ENCODE measurements at regions not wholly inside any gene's neighbourhood (a gene's known extent, or its start where the extent isn't known, plus 50 kb on each side); places are given as distances from the start of the nearest gene placed in this dataset.
A peak's percentile ranks its signal among the peaks of the same experiment; 100 is the strongest.

DNA sequence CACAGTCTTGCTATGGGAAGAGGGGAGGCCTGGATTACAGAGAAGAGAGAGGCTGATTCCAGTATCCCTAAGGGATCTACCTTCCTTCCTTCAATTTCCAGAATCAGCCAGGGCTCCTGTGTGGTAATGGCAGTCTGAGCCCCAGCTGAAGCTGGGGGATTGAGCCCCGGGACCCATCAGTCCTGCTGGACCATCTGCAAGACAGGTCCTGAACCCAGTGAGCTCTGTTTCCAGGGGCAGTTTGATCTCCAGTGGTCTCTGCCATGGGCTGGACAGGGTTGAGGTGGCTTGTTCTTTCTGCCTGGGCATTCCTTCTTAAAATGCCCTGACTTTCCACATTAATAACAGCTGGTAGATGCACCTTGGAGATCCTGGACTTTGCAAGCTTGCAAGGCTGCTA, 685.2 kb downstream of the TBL1XR1 start:
- Mint-ChIP-seq H3K27me3 (ENCODE audit: unreplicated experiment) (peaks cover 1% of the 10 kb centered on the region), H3K9me3 (ENCODE audit: unreplicated experiment) (peaks cover 10% of the 10 kb centered on the region), H3K4me3 (ENCODE audit: unreplicated experiment) (no peak overlapping the region), H3K27ac (ENCODE audit: unreplicated experiment) (no peak overlapping the region), H3K4me1 (ENCODE audit: low read depth, unreplicated experiment) (no peaks in the 10 kb centered on the region), H3K36me3 (ENCODE audit: unreplicated experiment) (peaks cover 20% of the 10 kb centered on the region)
- TF ChIP-seq, protein P1, sequence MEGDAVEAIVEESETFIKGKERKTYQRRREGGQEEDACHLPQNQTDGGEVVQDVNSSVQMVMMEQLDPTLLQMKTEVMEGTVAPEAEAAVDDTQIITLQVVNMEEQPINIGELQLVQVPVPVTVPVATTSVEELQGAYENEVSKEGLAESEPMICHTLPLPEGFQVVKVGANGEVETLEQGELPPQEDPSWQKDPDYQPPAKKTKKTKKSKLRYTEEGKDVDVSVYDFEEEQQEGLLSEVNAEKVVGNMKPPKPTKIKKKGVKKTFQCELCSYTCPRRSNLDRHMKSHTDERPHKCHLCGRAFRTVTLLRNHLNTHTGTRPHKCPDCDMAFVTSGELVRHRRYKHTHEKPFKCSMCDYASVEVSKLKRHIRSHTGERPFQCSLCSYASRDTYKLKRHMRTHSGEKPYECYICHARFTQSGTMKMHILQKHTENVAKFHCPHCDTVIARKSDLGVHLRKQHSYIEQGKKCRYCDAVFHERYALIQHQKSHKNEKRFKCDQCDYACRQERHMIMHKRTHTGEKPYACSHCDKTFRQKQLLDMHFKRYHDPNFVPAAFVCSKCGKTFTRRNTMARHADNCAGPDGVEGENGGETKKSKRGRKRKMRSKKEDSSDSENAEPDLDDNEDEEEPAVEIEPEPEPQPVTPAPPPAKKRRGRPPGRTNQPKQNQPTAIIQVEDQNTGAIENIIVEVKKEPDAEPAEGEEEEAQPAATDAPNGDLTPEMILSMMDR (IDR thresholded peaks at IDR 0.05; ENCODE audit: partially characterized antibody, unreplicated experiment) = no peak
- no peak for DNase-seq

DNA sequence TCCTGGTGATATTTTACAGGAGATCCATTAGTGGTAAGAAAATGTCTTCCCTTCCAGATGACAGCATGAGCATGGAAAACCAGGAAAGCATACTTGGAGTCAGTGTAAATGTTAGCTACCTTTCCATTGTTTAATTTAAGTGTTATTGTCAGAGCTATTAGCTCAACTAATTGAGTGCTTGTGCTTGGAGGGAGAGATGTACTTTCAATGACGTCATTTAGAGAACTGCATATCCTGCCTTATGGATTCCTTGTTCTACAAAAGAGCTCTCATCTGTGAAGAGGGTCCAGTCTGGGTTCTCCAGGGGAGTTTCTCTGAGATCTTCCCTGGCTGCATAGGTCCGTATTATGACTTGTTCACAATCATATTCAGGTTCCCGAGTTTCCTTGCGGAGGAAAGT, 687.2 kb downstream of the TBL1XR1 start:
- H3K4me3 Mint-ChIP-seq (ENCODE audit: unreplicated experiment) = no peak overlapping the region
- peaks cover 12% of the 10 kb centered on the region for H3K9me3 Mint-ChIP-seq (ENCODE audit: unreplicated experiment)
- no peak for DNase-seq
- TF ChIP-seq, protein P1 (IDR thresholded peaks at IDR 0.05; ENCODE audit: partially characterized antibody, unreplicated experiment) = no peak
- peaks cover 20% of the 10 kb centered on the region for H3K36me3 Mint-ChIP-seq (ENCODE audit: unreplicated experiment)
- H3K4me1 Mint-ChIP-seq (ENCODE audit: low read depth, unreplicated experiment) = peaks cover 4% of the 10 kb centered on the region
- H3K27ac Mint-ChIP-seq (ENCODE audit: unreplicated experiment) = no peak overlapping the region
- H3K27me3 Mint-ChIP-seq (ENCODE audit: unreplicated experiment) = peaks cover 2% of the 10 kb centered on the region

DNA sequence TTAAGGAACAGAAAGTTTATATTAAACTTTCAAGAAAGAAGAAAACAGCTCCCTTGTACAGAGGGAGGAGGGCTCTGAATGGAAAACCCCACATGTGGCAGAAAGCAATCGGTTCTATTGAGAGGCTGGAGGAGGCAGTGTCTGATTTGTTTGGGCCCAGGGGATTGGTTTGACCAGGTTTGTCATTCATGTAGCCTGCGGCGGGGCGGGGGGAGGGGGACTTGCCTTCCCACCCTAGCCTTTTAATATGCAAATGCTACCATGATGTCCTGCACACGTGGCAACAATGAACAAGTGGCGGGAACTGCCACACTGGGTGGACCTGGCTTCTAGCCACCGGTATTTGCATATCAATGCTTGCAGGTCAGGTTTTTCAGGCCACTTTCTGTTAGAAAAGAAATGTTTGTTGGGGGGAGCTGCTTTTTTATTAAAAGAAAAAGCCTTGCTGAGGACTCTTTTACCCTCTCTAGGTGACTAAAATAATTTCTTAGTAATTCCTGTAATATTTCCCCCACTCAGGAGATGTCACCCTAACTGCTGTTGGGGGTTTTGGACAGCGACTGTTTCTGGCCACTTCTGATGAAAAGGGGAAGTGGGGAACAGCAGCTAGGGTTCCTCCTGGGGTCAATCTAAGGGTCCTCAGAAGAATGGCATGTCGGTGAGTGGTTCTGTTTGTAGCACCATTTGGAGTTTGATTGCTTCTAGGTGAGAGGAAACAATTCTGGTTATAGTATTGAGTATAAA, 691.2 kb downstream of the TBL1XR1 start:
- Mint-ChIP-seq H3K9me3 (ENCODE audit: unreplicated experiment) (peaks cover 5% of the 10 kb centered on the region), H3K36me3 (ENCODE audit: unreplicated experiment) (no peaks in the 10 kb centered on the region), H3K27me3 (ENCODE audit: unreplicated experiment) (peaks cover 2% of the 10 kb centered on the region), H3K27ac (ENCODE audit: unreplicated experiment) (no peak overlapping the region), H3K4me3 (ENCODE audit: unreplicated experiment) (no peak overlapping the region), H3K4me1 (ENCODE audit: low read depth, unreplicated experiment) (peaks cover 5% of the 10 kb centered on the region)
- TF ChIP-seq, protein P1 (IDR thresholded peaks at IDR 0.05; ENCODE audit: partially characterized antibody, unreplicated experiment) = no peak
- peak; percentile 22 for DNase-seq

GRCh38 chr3:176491084-176491483, 706.2 kb downstream of the TBL1XR1 start:
- Mint-ChIP-seq H3K4me1 (ENCODE audit: low read depth, unreplicated experiment) (no peaks in the 10 kb centered on the region), H3K27me3 (ENCODE audit: unreplicated experiment) (peaks cover 1% of the 10 kb centered on the region), H3K27ac (ENCODE audit: unreplicated experiment) (no peak overlapping the region), H3K36me3 (ENCODE audit: unreplicated experiment) (no peaks in the 10 kb centered on the region), H3K9me3 (ENCODE audit: unreplicated experiment) (no peaks in the 10 kb centered on the region), H3K4me3 (ENCODE audit: unreplicated experiment) (no peak overlapping the region)
- no peak for DNase-seq
- TF ChIP-seq, protein P1 (IDR thresholded peaks at IDR 0.05; ENCODE audit: partially characterized antibody, unreplicated experiment) = no peak

GRCh38 chr3:176490357-176490756, 706.9 kb downstream of the TBL1XR1 start:
- DNase-seq = no peak
- H3K36me3 Mint-ChIP-seq (ENCODE audit: unreplicated experiment) = no peaks in the 10 kb centered on the region
- TF ChIP-seq, protein P1 (IDR thresholded peaks at IDR 0.05; ENCODE audit: partially characterized antibody, unreplicated experiment) = no peak
- no peaks in the 10 kb centered on the region for H3K9me3 Mint-ChIP-seq (ENCODE audit: unreplicated experiment)
- no peak overlapping the region for H3K4me3 Mint-ChIP-seq (ENCODE audit: unreplicated experiment)
- peaks cover 1% of the 10 kb centered on the region for H3K27me3 Mint-ChIP-seq (ENCODE audit: unreplicated experiment)
- no peaks in the 10 kb centered on the region for H3K4me1 Mint-ChIP-seq (ENCODE audit: low read depth, unreplicated experiment)
- no peak overlapping the region for H3K27ac Mint-ChIP-seq (ENCODE audit: unreplicated experiment)

Measured in glutamatergic neuron (in vitro differentiated cells).